ENCODE measurements at regions not wholly inside any gene's neighbourhood (a gene's known extent, or its start where the extent isn't known, plus 50 kb on each side); places are given as distances from the start of the nearest gene placed in this dataset.

GRCh38 chr7:22578007-22578733, 78.2 kb upstream of the STEAP1B start (continued):
- no peak for TF ChIP-seq YY1 (IDR thresholded peaks at IDR 0.05; ENCODE audit: low read depth)
- TF ChIP-seq, protein P1, sequence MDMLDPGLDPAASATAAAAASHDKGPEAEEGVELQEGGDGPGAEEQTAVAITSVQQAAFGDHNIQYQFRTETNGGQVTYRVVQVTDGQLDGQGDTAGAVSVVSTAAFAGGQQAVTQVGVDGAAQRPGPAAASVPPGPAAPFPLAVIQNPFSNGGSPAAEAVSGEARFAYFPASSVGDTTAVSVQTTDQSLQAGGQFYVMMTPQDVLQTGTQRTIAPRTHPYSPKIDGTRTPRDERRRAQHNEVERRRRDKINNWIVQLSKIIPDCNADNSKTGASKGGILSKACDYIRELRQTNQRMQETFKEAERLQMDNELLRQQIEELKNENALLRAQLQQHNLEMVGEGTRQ (IDR thresholded peaks at IDR 0.05; ENCODE audit: borderline replicate concordance, low read depth, low read length): no peak

GRCh38 chr7:22577470-22578001, 77.5 kb upstream of the STEAP1B start:
- H2AFZ ChIP-seq (ENCODE audit: low read depth): peak overlapping the region; percentile 6
- peaks cover 0 to 6% of the 10 kb centered on the region in 2 experiments; a peak in 3 of 4 replicates for H3K4me1 ChIP-seq (ENCODE audit: control insufficient read depth in 1 of 2, insufficient read depth in 2 of 2, low read depth in 1 of 2, low read length in 1 of 2)
- DNase-seq: no peak
- H3K9me3 ChIP-seq: no peaks in the 10 kb centered on the region
- H3K4me2 ChIP-seq: peak overlapping the region; percentile 32; the same call in 1 of the 2 replicates
- no peak overlapping the region for H3K4me3 ChIP-seq (ENCODE audit: low read depth in 2 of 2, low read length in 1 of 2)
- ChIA-PET CTCF (interaction anchor here (1.3 to 4.1 kb wide), 3 partner anchors 17 to 478 kb away, joined by 3 to 20 read pairs (median 4); no protein-coding TSS in a partner anchor), POLR2A (no interaction called here)
- peak overlapping the region; percentile 4; the same call in 1 of the 2 replicates for H3K9ac ChIP-seq
- 24% methylated on average over 6 of the region's 6 CpGs for WGBS (ENCODE audit: low lambda C conversion rate)
- H3K27me3 ChIP-seq (ENCODE audit: insufficient read depth): peaks cover 4% of the 10 kb centered on the region; the same call in 1 of the 2 replicates
- H3K36me3 ChIP-seq (replicated peaks in 1 of 2; ENCODE audit: control insufficient read depth in 1 of 2, insufficient read depth in 2 of 2, low read length in 1 of 2): no peaks in the 10 kb centered on the region
- H4K20me1 ChIP-seq (ENCODE audit: insufficient read depth): no peaks in the 10 kb centered on the region
- H3K27ac ChIP-seq (ENCODE audit: low read depth in 2 of 2, low read length in 1 of 2): peak overlapping the region; percentile 74 to 80; a peak in 3 of 4 replicates
- no peaks in the 10 kb centered on the region for H3K79me2 ChIP-seq (ENCODE audit: insufficient read depth)
- peak; percentile 48; the same call in 1 of the 2 replicates for TF ChIP-seq MEF2A (IDR thresholded peaks at IDR 0.05; ENCODE audit: borderline replicate concordance, low read depth)
- no peak for TF ChIP-seq CHD2 (IDR thresholded peaks at IDR 0.05; ENCODE audit: low read length, partially characterized antibody)
- TF ChIP-seq CTCF (IDR thresholded peaks at IDR 0.05): peak; percentile 9; the same call in 1 of the 2 replicates
- TF ChIP-seq, protein P2, sequence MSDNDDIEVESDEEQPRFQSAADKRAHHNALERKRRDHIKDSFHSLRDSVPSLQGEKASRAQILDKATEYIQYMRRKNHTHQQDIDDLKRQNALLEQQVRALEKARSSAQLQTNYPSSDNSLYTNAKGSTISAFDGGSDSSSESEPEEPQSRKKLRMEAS (IDR thresholded peaks at IDR 0.05; ENCODE audit: low read depth): no peak
- TF ChIP-seq POLR2AphosphoS5 (IDR thresholded peaks at IDR 0.05; ENCODE audit: low read depth, low read length): 0 out of 2 replicates have a peak, but pooled peaks have one; percentile 31
- 0 out of 2 replicates have a peak, but pooled peaks have one; percentile 35 for TF ChIP-seq TEAD4 (IDR thresholded peaks at IDR 0.05; ENCODE audit: borderline replicate concordance, insufficient read depth)
- no peak for TF ChIP-seq SIN3A (IDR thresholded peaks at IDR 0.05; ENCODE audit: borderline replicate concordance, low read depth, low read length)
- TF ChIP-seq FOSL2 (IDR thresholded peaks at IDR 0.05; ENCODE audit: borderline replicate concordance, low read depth): peak; percentile 5; the same call in 1 of the 2 replicates
- 0 out of 2 replicates have a peak, but pooled peaks have one; percentile 50 for TF ChIP-seq NFIC (IDR thresholded peaks at IDR 0.05; ENCODE audit: borderline replicate concordance)
- TF ChIP-seq TCF12 (IDR thresholded peaks at IDR 0.05): peak; percentile 77
- peak; percentile 31 to 45; a peak in 1 of 4 replicates for TF ChIP-seq EP300 (IDR thresholded peaks at IDR 0.05; ENCODE audit: borderline replicate concordance in 1 of 2, low read depth in 1 of 2, low read length in 1 of 2)
- TF ChIP-seq NRF1 (IDR thresholded peaks at IDR 0.05; ENCODE audit: low read depth, low read length): no peak
- TF ChIP-seq, protein P3, sequence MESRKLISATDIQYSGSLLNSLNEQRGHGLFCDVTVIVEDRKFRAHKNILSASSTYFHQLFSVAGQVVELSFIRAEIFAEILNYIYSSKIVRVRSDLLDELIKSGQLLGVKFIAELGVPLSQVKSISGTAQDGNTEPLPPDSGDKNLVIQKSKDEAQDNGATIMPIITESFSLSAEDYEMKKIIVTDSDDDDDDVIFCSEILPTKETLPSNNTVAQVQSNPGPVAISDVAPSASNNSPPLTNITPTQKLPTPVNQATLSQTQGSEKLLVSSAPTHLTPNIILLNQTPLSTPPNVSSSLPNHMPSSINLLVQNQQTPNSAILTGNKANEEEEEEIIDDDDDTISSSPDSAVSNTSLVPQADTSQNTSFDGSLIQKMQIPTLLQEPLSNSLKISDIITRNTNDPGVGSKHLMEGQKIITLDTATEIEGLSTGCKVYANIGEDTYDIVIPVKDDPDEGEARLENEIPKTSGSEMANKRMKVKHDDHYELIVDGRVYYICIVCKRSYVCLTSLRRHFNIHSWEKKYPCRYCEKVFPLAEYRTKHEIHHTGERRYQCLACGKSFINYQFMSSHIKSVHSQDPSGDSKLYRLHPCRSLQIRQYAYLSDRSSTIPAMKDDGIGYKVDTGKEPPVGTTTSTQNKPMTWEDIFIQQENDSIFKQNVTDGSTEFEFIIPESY (IDR thresholded peaks at IDR 0.05; ENCODE audit: borderline replicate concordance, low read depth): no peak
- peaks cover 10% of the 10 kb centered on the region for H3F3A ChIP-seq (replicated peaks; ENCODE audit: insufficient read depth)
- no peaks in the 10 kb centered on the region for H3K9me2 ChIP-seq

Data from SK-N-SH (cell line).